Activated CD4-positive, alpha-beta T cell treated with anti-CD3 and anti-CD28 coated beads for 24 hours (primary cell): ENCODE measurements at regions not wholly inside any gene's neighbourhood (a gene's known extent, or its start where the extent isn't known, plus 50 kb on each side); places are given as distances from the start of the nearest gene placed in this dataset.
"Not testable (repeated sequence)": the region's sequence is repeated elsewhere in the genome, so short reads cannot be mapped to it uniquely, and the experiment has no call there.

Source experiments
- DNase-seq, 2 donors: peaks; one replicate each; pipeline ENCODE4 v3.0.0-alpha.2; 2020; ENCODE audit warnings: low read depth in 2 of 2

DNA sequence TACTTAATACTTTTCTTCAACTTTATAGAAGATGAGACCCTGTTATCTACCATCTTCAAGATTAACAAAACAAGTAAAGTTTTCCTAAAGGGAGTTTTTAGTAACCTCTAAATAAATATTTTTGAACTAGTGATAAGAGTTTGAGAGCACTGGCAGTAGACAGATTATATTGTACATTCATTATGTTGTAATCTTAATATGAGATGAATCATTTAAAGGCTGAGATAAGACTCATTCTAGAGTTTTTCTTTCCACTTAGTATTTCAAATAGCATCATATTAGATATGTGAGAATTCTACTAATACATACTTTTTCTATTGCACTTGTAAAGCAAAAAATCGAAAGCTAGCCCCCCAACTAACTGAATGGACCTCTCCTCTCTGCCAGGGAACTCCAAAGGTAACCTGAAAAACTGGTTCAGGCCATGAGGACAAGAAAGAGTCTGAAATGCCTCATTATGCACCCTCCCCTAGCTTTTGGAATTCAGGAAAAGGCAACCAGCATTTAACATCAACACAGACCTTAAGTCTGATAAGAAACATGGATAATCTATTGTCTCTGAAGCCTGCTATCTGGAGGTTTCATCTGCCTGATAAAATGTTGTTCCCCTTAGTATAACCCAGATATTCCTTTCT lies 875.4 kb upstream of the SLC10A2 start:
- DNase-seq: no peak

- DNase-seq: no peak
Measured at GRCh38 chr13:103935117-103935516, 868.9 kb upstream of the SLC10A2 start.

GRCh38 chr13:103931885-103932284 lies 865.7 kb upstream of the SLC10A2 start:
- DNase-seq: no peak

GRCh38 chr13:103931331-103931845 lies 865.2 kb upstream of the SLC10A2 start:
- no peak for DNase-seq

- DNase-seq: no peak
Measured at GRCh38 chr13:103926118-103926517, 859.9 kb upstream of the SLC10A2 start.

DNA sequence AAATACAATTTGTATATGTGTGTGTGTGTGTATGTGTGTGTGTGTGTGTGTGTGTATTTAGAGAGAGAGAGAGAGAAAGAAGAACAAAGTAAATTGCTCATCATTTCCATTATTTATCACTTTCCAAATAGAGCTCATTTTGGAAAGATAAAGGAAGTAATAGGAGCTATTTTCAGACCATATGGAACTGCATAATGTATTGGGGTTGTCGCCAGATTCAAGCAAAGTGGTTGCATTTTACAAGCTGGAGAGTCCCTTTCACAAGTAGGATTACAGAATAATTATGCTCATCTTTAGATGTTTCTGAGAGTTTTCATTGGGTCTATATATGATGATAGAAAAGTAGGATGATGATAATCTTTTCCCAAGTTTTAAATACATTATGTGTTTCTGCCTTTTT lies 842.7 kb upstream of the SLC10A2 start:
- no peak for DNase-seq

DNA sequence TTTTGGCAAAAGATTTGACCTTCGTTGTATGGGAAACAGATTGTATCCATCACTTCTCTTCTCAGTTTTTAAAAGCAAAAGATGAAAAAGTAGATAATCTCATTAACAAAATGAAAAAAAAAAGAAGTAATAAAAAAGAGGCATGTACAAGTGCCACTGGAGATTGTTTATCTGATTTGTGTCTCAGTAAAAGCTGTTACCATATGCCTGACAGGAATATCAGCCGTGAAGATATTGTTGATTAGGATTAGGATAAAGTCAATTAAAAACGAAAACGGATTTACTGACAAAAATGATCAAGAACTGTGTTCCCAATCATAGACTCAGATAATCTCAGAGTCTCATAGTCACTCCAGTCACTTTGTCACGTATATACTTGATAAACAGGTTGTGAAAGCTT lies 842.1 kb upstream of the SLC10A2 start:
- no peak for DNase-seq

DNA sequence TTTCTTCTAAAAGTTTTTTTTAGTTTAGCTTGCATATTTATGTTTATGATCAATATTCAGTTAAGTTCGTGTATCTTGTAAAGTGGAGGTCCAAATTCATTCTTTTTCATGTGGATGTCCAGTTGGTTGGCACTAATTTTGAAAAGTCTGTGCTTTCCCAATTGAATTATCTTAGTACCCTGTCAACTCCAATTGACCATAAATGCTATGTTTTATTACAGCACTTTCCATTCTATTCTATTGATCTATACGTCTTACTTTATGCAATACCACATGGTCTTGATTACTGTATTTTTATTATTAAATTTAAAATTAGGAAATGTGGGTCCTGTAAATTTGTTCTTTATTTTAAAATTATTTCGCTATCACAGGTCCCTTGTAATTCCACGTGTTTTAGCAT lies 837.6 kb upstream of the SLC10A2 start:
- DNase-seq: no peak

DNA sequence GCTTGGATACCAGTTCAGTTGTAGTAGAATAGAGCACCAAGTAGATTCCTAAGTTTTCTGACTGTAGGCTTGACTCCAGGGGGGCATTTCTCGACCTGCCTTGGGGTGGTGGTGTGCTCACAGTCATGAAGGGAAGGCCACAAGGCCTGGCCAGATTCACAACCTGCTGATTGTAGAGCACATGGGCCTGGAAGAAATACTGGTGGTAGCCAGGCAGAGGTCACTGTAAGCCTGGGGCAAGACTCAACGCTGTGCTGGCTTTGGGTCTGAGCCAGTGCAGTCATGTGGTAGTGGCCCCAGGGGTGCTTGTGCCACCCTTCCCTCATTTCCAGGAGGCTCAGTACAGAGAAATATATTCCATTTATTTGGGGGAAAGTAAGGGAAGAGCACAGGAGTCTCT lies 832.3 kb upstream of the SLC10A2 start:
- no peak for DNase-seq

- DNase-seq: no peak
Measured at GRCh38 chr13:103895835-103896531, 829.8 kb upstream of the SLC10A2 start.

- no peak for DNase-seq
Measured at GRCh38 chr13:103894626-103895025, 828.4 kb upstream of the SLC10A2 start.

GRCh38 chr13:103884101-103884723 lies 818.0 kb upstream of the SLC10A2 start:
- DNase-seq: no peak

- no peak for DNase-seq
Measured at GRCh38 chr13:103883698-103884097, 817.5 kb upstream of the SLC10A2 start.

GRCh38 chr13:103883164-103883563 lies 816.9 kb upstream of the SLC10A2 start:
- DNase-seq: no peak

GRCh38 chr13:103880146-103880545 lies 813.9 kb upstream of the SLC10A2 start:
- DNase-seq: not testable (repeated sequence)

GRCh38 chr13:103878891-103879605 lies 812.8 kb upstream of the SLC10A2 start:
- no peak for DNase-seq

DNA sequence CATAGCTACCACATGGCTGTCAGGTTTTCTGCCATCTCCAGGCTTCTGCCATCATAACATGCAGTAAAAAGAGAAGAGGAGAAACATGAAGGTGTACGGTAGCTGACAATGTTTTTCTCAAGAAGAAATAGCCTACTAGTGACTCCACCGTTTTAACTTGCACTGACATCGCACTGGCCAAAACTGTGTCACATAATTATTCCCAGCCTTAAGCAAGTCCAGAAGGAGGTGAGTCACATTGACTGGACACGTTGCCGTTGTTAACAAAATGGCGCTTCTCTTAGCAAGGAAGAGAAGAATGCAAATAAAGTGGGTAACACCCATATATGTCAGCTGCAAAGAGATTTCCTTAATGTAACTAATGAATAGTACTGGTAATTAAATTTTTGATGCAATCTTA lies 810.4 kb upstream of the SLC10A2 start:
- no peak for DNase-seq

GRCh38 chr13:103873725-103874124 lies 807.5 kb upstream of the SLC10A2 start:
- no peak for DNase-seq

GRCh38 chr13:103866048-103866447 lies 799.8 kb upstream of the SLC10A2 start:
- no peak for DNase-seq

- DNase-seq: no peak
Measured at GRCh38 chr13:103862525-103862924, 796.3 kb upstream of the SLC10A2 start.

DNA sequence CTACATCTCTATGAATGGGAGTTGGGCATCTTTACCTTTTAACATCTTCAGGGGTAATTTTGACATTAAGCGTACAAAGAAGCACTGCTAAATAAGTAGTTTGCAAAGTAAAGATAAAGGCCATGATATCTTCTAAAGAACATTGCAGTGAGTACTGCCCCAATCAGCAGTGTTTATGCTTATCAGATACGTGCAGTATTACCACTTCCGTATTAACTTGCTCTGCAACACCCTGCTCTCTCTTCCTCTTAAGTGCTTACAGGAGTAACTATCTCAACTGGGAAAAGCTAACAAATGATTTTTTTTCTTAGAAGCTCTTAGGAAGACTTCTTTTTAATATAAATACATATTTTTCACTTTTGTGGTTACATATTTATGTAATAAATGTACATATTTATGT lies 793.7 kb upstream of the SLC10A2 start:
- no peak for DNase-seq

DNA sequence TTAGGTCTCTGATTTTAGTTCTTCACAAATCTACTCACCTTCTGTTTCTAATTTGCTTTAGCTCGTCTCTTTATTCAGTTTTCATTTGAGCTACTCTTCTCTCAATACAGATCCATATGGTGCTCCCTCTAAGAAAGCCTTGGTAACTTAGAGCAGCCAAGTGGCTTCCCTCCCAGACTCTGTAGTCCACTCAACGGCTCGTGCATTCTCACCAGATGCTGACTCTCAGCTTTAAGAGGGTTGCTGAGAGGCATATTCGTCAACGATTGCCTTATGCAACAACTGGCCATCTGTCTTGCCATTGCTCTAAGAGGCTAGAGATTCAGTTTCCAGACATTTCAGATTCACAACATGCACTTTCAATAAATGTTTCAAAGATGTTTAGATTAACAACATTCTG lies 785.8 kb upstream of the SLC10A2 start:
- DNase-seq: no peak
